Stimulated activated CD4-positive, alpha-beta T cell treated with anti-CD3 and anti-CD28 coated beads, Interleukin-2, amount 100 ng/mL, for 24 hours (primary cell): ENCODE measurements at regions not wholly inside any gene's neighbourhood (a gene's known extent, or its start where the extent isn't known, plus 50 kb on each side); places are given as distances from the start of the nearest gene placed in this dataset.

Experiments
- DNase-seq, 2 donors: peaks; one replicate each; pipeline ENCODE4 v3.0.0-alpha.2; 2020

DNA sequence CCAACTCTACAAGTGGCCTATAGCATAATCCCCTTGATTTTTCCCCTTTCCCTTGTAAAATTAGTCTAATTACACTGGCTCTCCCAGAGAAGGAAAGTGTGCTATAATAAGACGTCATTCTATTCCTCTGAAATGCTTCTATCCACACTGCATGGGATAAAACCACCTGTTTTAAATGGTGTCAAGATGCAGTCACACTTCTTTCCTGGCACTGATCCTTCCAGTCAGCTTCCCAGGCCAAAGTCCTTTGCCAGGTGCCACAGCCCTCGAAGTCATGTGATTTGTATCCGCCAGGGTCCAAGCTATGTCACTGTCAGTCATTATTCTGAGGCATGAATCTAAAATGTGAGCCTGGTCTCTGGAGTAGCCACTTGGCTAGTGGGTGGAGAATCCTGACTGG is 169.0 kb upstream of the KIAA1217 start:
- DNase-seq: no peak

DNA sequence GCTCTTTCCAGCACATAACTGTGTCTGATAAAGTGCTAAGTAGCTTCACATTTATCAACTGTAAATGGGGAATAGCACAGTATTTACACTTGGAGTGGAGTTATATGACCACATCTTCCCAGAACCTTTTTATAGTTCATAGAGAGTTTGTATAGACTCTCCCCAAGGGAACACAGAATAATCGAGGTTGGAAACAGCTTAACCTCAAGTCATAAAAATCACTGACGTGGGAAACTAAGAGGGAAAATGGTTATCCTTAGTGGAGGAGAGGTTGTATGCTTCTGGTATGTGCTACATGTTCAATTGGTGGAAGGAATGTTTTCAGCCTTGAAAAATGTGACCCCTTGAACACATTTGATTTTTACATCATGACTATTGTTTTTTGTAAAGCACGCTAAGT is 167.9 kb upstream of the KIAA1217 start:
- DNase-seq: no peak

DNA sequence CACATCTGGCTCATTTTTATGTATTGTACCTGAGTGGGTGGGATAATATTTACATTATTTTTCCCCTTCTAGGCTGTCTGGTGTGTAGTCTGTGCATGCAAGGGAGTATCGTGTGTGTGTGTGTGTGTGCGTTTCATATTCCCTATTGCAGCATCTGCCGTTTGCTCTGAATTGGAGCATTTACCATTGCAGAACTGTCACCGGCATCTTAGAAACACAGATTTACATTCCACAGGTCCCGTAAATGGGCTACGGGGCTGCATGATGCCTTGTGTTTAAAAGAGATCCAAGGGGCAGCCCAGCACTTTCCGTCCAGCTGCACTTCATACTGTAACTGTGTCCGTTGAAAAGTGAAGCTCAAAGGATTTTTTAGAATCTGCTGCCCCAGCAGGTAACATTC is 167.1 kb upstream of the KIAA1217 start:
- no peak for DNase-seq

DNA sequence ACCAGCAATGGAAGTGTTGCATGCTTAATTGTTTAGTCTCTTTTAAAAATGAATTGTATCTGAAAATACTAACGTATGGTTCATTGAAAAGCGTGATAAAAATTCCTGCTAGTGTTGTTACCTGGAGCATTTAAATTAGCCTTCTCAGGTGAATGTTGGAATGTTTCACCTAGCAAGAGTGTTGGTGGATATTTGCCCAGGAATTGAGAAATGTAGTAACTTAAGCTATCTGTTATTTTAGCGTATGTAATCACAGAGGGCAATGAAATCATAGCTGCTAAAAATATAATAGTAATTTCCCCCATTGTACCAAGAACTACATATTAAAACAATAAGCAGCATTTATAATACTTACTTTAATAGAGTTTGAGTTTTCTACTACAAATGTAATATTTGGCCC is 166.1 kb upstream of the KIAA1217 start:
- DNase-seq: no peak

DNA sequence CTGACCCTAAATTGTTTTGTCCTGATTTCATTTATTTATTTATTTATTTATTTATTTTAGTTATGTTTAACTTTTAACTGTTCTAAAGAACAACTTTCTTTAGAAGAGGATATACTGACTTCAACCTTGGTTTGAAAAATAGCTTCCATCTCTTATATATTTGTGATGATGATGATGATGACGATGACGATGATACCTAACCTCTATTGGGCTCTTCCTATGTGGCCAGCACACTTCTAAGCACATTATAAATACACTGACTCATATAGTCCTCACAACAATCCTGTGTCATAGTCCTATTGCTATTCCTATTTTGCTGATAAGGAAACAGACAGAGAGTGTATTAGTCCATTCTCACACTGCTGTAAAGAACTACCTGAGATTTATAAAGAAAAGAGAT is 162.9 kb upstream of the KIAA1217 start:
- DNase-seq: no peak

DNA sequence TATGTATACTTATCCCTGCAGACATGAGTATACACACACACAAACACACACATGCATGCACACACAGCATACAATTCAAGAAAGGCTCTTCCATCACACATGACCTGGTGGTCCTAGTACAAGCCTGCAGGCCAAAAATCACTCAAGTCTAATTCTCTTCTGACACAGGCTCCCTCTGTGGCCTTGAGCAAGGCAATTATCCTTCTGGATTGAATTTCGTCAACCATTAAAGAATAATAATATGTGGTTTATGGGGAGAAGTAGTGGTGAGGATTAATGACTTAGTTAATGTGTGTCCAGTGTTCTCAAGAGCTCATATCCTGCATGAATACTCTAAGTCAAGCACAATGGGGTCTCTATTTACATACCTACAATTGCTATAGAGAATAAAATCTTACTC is 161.8 kb upstream of the KIAA1217 start:
- DNase-seq: no peak

DNA sequence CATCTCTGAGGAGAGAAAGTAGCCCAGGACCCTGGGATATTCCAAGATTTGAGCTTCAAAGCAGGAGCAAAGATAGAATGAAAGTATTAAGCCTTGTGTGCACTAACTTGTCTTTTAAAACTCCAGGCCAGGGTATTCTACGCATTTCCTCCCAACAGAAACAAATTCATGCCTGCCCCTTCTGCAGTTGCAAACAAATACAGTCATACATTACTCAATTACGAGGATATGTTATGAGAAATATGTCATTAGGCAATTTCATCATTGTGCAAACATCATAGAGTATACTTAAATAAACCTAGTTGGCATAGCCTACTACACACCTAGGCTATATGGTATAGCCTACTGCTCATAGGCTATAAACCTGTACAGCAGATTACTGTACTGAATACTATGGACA is 154.5 kb upstream of the KIAA1217 start:
- DNase-seq: no peak

DNA sequence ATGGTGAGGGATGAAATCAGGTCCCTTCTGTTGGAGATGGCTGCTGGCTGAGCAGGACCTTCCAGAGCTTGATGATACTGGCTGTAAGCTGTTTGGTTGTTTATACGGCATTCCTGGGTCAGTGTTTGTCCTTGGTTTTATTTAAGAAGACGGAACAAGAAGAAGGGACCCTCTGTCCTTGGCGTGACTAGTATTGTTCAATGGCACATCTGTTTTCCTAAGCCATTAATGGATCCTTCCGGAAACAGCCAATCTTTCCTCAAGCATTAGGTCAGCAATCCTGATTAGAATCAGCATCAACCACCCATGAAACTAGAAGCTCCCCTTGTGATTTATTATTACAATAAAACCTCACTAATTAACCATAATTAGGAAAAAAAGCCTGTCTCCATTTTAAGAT is 128.7 kb upstream of the KIAA1217 start:
- DNase-seq: no peak

DNA sequence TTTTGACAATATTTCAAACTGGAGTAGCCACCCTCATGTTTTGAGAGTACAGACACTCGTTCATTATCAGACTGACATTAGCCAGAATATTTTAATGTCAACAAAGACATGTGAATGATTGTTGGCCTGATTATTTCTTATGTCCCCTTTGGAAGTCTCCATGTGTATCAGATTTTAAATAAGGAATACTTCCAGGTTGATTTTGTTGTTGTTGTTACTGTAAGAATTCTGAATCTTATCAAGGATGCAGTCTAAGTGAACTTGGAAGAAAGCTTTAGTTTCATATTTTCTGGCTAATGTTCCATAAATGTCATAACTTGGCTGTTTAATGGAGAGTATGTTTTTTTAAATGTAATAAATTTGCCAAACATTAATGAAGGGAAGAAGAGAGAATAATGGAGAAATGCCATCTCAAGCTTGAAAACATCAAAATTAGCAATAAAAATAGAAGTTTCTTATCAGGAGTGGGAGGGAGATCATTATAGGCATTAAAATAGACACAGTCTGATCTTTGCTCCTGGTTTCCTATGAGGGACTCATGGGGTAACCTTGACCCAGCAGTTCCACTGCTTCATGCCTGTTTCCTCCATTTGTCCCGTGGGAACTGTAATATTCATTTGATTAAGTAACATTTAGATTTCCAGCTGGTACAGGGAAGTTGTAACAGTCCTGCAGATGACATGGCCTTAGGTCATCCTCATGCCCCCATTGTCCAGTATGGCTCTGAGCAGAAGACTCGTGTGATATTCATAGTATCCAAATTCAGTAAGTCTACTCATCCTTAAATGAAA is 122.4 kb upstream of the KIAA1217 start:
- no peak for DNase-seq

DNA sequence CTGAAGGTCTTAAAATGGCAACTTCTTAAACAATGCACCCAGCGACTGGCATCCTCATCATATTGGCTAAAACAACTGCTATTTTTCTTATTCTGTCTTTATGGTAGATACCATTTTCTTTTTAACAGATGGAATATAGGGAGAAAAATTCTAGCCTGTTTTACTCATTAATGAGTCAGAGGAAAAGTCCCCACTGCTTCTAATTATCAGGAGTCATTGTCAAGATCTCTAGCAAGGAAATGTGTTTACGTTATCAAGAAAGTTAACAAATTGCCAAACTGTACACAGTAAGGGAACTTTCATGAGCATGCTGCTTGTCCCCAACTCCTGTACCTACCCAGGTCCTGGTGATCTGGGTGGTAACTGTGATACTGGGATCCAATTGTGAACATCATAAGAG is 117.7 kb upstream of the KIAA1217 start:
- DNase-seq: no peak

DNA sequence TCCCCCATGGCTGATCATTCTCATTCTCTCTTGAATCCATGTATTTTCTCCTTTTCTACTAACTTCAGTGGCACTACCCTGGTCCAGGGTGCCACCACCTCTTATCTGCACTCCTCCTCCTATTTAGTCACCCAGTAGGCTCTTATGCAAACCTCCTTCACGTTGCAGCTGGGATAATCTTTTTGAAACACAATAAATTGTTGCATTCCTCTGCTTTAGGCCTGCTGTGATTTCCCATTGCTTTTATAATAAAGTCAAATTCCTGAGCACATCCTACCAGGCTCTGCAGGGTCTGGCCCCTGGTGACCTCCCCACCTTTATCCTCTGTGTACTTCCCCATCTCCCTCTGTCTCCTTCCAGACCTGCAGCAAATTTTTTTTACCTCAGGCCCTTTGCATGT is 112.7 kb upstream of the KIAA1217 start:
- DNase-seq: no peak

DNA sequence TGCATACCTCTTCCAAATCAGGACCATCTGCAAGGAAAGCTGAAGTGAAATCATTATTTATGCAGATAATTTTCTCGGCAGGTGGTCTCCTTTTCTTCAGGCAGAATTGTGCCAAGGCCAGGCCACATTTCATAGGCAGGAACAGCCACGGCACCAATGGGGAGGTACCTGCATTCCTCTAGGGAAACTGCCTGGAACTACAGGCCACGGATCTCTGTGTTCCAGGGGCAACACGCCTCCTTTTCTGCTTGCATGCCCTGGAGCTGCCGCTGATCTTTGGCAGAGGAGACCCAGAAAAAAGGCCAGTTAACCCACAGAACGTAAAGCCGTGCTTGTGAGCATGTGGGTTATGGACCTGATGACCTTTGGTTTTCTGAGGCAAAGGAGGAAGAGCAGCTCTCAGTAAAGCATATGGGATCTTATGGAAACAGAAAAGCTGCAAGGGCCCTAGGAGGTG is 111.2 kb upstream of the KIAA1217 start:
- no peak for DNase-seq

DNA sequence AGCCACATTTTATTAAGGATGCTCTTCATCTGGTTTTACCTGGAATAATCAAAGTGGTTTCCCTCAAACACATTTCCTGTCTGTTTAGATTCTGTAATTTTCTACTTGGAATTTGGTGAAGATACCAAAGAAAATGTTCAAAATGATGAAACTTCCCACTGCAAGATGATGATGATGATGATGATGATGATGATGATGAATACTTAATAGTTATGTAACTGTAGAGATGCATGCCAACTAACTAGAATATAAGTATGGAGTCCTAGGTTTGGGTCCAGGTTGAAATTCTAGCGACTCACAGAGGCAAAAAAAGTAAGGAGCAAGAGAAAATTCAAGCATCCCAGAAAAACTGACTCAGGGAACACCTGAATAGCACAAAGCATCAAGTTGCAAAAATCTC is 104.0 kb upstream of the KIAA1217 start:
- DNase-seq: no peak

DNA sequence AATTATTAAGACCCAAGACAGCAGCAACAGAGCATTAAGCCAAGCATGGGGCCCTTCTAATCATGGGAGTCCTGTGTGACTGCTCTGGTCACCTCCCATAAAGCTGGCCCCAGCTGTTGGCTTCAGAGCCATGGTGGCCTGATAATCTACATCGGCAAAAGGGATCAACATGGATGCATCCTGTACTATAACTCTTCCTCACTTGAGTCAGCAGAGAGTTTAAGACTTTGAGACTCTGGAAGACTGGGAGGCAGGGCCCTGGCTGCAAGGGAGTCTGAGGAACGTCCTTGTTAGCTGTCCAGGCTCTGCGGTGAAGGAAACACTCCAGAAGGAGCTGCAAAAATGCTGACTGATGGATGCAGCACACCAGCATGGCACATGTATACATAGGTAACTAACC is 95.0 kb upstream of the KIAA1217 start:
- DNase-seq: no peak

DNA sequence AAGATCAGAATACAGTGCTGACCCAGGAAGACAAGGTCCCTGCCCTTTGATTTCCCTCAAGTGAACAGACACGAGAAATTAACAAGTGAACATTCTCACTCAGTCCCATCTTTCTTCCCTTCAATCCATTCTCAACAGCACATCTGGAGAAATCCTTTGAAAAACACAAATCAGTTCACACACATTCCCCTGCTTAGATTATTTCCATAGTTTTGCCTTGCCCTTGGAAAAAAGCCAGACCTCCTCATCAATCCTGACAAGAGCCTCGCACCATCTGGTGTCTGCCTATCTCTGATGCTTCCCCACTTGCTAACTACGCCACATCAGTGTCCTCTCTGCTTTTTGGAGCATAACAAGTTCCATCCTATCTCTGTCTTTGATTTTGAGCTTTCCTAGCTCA is 94.4 kb upstream of the KIAA1217 start:
- DNase-seq: no peak

DNA sequence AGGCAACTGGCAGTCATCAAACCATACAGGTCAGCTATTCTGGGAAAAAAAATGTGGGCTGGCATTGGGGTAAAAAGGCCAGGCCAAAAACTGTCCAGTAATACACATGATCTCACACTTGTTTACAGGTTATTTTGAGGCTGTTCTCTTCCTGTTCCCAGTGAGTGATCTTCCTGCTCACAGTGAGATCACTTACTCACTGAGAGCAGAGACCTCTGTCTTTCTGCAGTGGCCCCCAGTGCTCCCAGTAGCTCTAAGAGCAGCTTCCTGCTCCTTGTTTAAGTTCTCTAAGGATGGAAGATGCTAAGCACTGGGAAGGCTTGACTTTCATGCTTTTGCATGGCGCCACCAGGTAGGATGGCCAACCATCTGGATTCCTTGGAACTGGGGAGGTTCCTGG is 93.5 kb upstream of the KIAA1217 start:
- no peak for DNase-seq

DNA sequence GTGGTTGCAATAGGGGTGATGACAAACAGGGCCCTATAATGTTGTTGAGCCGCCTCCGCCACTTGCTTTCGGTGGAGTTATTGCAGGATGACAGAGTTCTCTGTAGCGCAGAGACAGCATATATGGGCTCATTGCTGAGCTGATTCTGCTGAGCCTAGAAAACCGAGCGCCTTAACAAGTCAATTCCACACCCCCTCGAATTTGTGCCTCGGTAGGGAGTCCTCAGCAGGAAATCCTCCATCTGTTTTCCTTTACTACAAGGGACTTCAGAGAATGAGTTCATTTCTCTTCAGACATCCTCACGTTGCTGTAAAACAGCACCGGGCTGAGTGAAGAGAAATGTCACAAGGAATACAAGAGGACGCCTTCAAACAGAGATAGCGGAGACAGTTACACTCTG is 90.7 kb upstream of the KIAA1217 start:
- DNase-seq: no peak

DNA sequence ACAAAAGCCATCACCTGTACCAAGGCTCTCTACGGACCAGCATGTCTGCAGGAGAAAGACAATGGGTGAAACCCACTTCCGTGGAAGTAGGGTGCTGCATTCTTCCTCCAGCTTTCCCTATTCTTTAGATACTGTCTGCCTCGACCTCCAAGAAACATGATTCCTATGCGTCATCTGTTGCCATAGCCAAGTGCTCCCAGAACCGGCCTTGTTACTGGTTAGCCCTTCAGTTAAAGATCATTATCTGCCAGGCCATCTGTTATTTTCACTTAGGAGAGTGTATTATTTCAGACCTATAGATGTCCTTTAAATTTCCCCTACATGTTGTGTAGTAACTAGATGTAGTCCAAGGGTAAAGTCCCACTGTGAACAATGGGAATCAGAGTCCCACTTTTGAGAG is 89.0 kb upstream of the KIAA1217 start:
- DNase-seq: no peak

DNA sequence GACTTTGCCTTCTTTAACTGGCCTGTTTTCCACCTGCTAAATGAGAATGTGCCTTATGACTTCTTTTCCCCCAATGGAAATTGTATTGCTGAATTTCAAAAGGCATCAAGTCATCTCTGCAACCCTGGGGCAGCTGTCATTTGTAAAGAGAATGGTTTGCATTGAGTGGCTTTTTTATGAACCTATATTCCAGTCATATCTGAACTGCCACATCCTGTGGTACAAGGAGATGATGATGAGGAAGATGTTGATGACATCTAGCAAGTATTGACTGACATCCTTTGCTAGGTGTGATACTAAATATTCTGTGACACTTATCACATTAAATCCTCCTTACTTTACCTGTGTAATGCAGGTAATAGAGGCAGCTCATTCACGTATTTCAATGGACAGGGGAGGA is 88.3 kb upstream of the KIAA1217 start:
- no peak for DNase-seq

DNA sequence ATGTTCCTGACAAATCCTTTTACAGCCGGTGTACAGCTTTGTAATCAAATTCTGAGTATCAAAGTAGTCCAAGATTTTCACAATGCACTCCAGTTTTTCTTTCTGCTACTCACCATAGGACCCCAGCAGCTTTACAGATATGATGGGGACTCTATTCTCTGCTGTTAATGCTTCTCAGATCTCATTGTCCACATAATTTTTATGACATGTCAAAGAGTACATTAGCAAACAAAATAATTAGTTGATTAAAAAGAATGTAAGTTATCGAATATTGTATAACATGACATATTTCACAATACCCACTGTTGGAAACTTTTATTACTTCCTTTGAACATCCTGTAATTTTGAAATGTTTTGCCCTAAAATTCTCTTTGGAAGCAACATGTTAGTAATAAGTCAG is 81.4 kb upstream of the KIAA1217 start:
- DNase-seq: no peak

DNA sequence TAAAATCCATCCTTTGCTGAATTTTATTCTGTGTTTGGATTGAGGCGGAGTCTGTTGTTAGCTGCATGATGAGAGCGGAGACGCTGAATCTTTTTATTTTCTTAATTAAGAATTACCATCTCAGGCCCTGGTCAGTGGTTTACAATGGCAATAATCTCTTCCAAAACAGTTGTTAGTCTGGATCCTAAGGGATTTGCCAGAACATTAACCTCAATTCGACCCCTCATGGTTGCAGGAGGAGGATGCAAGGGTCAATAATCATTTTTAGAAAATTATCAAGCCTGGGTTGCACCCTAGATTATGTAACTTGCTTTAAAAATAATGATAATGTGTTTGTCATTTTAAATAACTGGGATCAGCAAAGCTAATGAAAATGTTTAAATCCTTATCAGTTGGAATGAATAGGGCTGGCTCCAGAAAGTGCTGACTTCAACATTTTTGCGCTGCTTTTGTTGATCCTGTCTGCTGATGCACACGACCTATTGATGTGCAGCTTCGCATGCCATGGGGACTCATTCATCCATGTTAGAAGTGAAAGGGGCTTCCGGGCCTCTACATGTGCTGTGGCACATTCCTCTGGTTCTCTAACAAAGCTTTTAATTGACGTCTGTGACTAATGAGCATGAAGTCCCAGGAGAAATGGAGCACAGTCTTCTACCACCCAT is 80.7 kb upstream of the KIAA1217 start:
- DNase-seq: no peak

DNA sequence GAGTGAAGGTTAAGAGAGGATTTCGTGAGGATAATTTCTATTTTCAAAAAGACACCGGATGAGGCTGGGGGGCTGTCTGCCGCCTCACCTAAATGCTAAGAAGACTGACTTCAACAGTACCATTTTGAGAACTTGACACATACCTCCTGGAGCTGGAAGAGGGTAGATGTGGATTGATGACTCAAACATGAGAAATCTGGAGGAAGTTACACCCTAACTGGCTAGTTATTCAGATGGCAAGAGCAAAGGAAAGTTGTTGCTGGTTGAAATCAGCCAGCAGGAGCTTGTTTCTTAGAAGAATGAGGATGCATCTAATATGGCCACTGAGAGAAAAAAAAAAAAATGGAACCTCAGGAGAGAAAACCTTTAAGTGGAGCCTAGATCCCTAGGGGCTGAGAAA is 76.2 kb upstream of the KIAA1217 start:
- DNase-seq: no peak

DNA sequence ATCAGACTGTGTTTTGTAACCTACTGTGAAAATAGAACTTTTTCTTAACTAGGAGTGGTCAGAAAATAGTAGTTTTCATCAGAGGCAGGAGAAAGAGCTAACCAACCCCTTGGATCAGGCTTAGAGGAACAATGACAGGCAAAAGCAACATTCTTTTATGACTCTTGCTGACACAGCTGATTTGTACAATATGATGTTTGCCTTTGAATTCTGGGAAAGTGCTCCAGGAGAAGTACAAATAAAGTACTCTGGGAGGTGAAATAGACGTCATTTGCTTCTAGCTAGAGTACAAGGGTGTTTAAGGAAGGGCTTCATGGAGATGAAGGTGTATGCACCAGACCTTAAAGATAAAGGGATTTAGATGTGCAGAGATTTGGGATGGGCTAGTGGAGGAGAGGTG is 75.1 kb upstream of the KIAA1217 start:
- DNase-seq: no peak

DNA sequence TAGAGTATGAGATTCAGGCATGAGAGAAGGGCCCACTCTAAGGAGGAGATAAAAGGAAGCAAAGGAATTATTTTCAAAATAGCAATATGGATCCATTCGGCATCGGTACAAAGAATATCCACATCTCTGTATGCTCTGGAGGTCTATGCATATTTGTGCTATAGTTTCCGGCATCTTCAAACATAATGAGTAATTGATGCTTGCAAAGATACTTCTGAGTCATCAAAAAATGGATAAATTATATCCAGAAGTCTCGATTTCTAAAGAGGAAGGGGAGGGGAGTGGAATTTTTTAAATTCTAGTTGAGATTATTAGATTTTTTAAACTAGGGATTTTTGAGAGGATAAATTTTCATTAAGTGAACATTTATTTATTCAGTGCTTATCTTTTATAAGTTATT is 72.9 kb upstream of the KIAA1217 start:
- no peak for DNase-seq

DNA sequence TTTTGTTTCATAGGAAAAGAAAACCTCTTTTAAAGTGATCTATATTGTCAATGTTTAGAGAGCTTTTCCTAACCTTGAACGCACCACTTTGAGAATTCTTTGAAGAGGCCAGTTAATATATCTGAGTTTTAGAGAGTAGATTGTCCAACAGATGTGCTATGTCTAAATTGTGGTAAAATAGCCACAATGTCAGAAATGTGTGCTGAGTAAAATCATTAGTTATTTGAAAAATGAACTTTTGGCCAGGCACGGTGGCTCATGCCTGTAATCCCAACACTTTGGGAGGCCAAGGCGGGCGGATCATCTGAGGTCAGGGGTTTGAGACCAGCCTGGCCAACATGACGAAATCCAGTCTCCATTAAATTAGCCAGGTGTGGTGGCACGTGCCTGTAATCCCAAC is 61.6 kb upstream of the KIAA1217 start:
- no peak for DNase-seq
